ENCODE measurements at regions not wholly inside any gene's neighbourhood (a gene's known extent, or its start where the extent isn't known, plus 50 kb on each side); places are given as distances from the start of the nearest gene placed in this dataset.

- no peaks in the 10 kb centered on the region for H3K27me3 Mint-ChIP-seq
- intact Hi-C loops (cut with micrococcal nuclease), result no loop called here
- H3K36me3 Mint-ChIP-seq (ENCODE audit: low read depth), result no peaks in the 10 kb centered on the region
- no peaks in the 10 kb centered on the region for H3K4me1 Mint-ChIP-seq (ENCODE audit: low read depth)
- no peak overlapping the region for H3K4me3 Mint-ChIP-seq
- H3K9me3 Mint-ChIP-seq, result no peaks in the 10 kb centered on the region
- H3K27ac Mint-ChIP-seq, result no peak overlapping the region
These were observed 195.6 kb downstream of the MYCN start for GRCh38 chr2:16135913-16136310.

GRCh38 chr2:16135196-16135912 lies 195.0 kb downstream of the MYCN start:
- H3K36me3 Mint-ChIP-seq (ENCODE audit: low read depth), result no peaks in the 10 kb centered on the region
- H3K27me3 Mint-ChIP-seq, result no peaks in the 10 kb centered on the region
- H3K9me3 Mint-ChIP-seq, result no peaks in the 10 kb centered on the region
- H3K4me3 Mint-ChIP-seq, result no peak overlapping the region
- intact Hi-C loops (cut with micrococcal nuclease), result no loop called here
- no peak overlapping the region for H3K27ac Mint-ChIP-seq
- H3K4me1 Mint-ChIP-seq (ENCODE audit: low read depth), result no peaks in the 10 kb centered on the region

- Mint-ChIP-seq H3K27ac (no peak overlapping the region), H3K9me3 (no peaks in the 10 kb centered on the region), H3K4me1 (ENCODE audit: low read depth) (no peaks in the 10 kb centered on the region), H3K36me3 (ENCODE audit: low read depth) (no peaks in the 10 kb centered on the region), H3K4me3 (no peak overlapping the region), H3K27me3 (no peaks in the 10 kb centered on the region)
- intact Hi-C loops (cut with micrococcal nuclease), result no loop called here
These were observed 194.3 kb downstream of the MYCN start for GRCh38 chr2:16134436-16135165.

GRCh38 chr2:16130906-16131400 lies 190.6 kb downstream of the MYCN start:
- intact Hi-C loops (cut with micrococcal nuclease), result no loop called here
- H3K4me3 Mint-ChIP-seq, result no peak overlapping the region
- H3K4me1 Mint-ChIP-seq (ENCODE audit: low read depth), result no peaks in the 10 kb centered on the region
- no peaks in the 10 kb centered on the region for H3K9me3 Mint-ChIP-seq
- no peaks in the 10 kb centered on the region for H3K27me3 Mint-ChIP-seq
- H3K27ac Mint-ChIP-seq, result no peak overlapping the region
- H3K36me3 Mint-ChIP-seq (ENCODE audit: low read depth), result no peaks in the 10 kb centered on the region

- no peaks in the 10 kb centered on the region for H3K27me3 Mint-ChIP-seq
- intact Hi-C loops (cut with micrococcal nuclease), result no loop called here
- H3K27ac Mint-ChIP-seq, result no peak overlapping the region
- no peak overlapping the region for H3K4me3 Mint-ChIP-seq
- no peaks in the 10 kb centered on the region for H3K9me3 Mint-ChIP-seq
- H3K36me3 Mint-ChIP-seq (ENCODE audit: low read depth), result no peaks in the 10 kb centered on the region
- H3K4me1 Mint-ChIP-seq (ENCODE audit: low read depth), result no peaks in the 10 kb centered on the region
These were observed 190.2 kb downstream of the MYCN start for GRCh38 chr2:16130541-16130880.

GRCh38 chr2:16129716-16130540 lies 189.6 kb downstream of the MYCN start:
- intact Hi-C loops (cut with micrococcal nuclease), result no loop called here
- no peak overlapping the region for H3K4me3 Mint-ChIP-seq
- no peaks in the 10 kb centered on the region for H3K9me3 Mint-ChIP-seq
- no peak overlapping the region for H3K27ac Mint-ChIP-seq
- H3K4me1 Mint-ChIP-seq (ENCODE audit: low read depth), result no peaks in the 10 kb centered on the region
- H3K27me3 Mint-ChIP-seq, result no peaks in the 10 kb centered on the region
- H3K36me3 Mint-ChIP-seq (ENCODE audit: low read depth), result no peaks in the 10 kb centered on the region

GRCh38 chr2:16128746-16129610 lies 188.6 kb downstream of the MYCN start:
- no peak overlapping the region for H3K27ac Mint-ChIP-seq
- no peaks in the 10 kb centered on the region for H3K36me3 Mint-ChIP-seq (ENCODE audit: low read depth)
- H3K4me3 Mint-ChIP-seq, result no peak overlapping the region
- no peaks in the 10 kb centered on the region for H3K9me3 Mint-ChIP-seq
- intact Hi-C loops (cut with micrococcal nuclease), result no loop called here
- no peaks in the 10 kb centered on the region for H3K4me1 Mint-ChIP-seq (ENCODE audit: low read depth)
- H3K27me3 Mint-ChIP-seq, result no peaks in the 10 kb centered on the region

- no peak overlapping the region for H3K27ac Mint-ChIP-seq
- no peaks in the 10 kb centered on the region for H3K9me3 Mint-ChIP-seq
- H3K4me1 Mint-ChIP-seq (ENCODE audit: low read depth), result no peaks in the 10 kb centered on the region
- no peaks in the 10 kb centered on the region for H3K36me3 Mint-ChIP-seq (ENCODE audit: low read depth)
- no peaks in the 10 kb centered on the region for H3K27me3 Mint-ChIP-seq
- H3K4me3 Mint-ChIP-seq, result no peak overlapping the region
- intact Hi-C loops (cut with micrococcal nuclease), result no loop called here
These were observed 187.6 kb downstream of the MYCN start for GRCh38 chr2:16127958-16128357.

GRCh38 chr2:16127276-16127940 lies 187.1 kb downstream of the MYCN start:
- intact Hi-C loops (cut with micrococcal nuclease), result no loop called here
- no peaks in the 10 kb centered on the region for H3K4me1 Mint-ChIP-seq (ENCODE audit: low read depth)
- H3K27me3 Mint-ChIP-seq, result no peaks in the 10 kb centered on the region
- no peak overlapping the region for H3K27ac Mint-ChIP-seq
- H3K9me3 Mint-ChIP-seq, result no peaks in the 10 kb centered on the region
- no peak overlapping the region for H3K4me3 Mint-ChIP-seq
- H3K36me3 Mint-ChIP-seq (ENCODE audit: low read depth), result no peaks in the 10 kb centered on the region

GRCh38 chr2:16126517-16127275 lies 186.3 kb downstream of the MYCN start:
- intact Hi-C loops (cut with micrococcal nuclease), result no loop called here
- Mint-ChIP-seq H3K4me1 (ENCODE audit: low read depth) (no peaks in the 10 kb centered on the region), H3K27me3 (no peaks in the 10 kb centered on the region), H3K4me3 (no peak overlapping the region), H3K27ac (no peak overlapping the region), H3K9me3 (no peaks in the 10 kb centered on the region), H3K36me3 (ENCODE audit: low read depth) (no peaks in the 10 kb centered on the region)

- no peaks in the 10 kb centered on the region for H3K27me3 Mint-ChIP-seq
- intact Hi-C loops (cut with micrococcal nuclease), result no loop called here
- no peaks in the 10 kb centered on the region for H3K36me3 Mint-ChIP-seq (ENCODE audit: low read depth)
- H3K9me3 Mint-ChIP-seq, result no peaks in the 10 kb centered on the region
- H3K4me1 Mint-ChIP-seq (ENCODE audit: low read depth), result no peaks in the 10 kb centered on the region
- no peak overlapping the region for H3K27ac Mint-ChIP-seq
- no peak overlapping the region for H3K4me3 Mint-ChIP-seq
These were observed 185.5 kb downstream of the MYCN start for GRCh38 chr2:16125614-16126516.
